Inferior parietal cortex (tissue), 1 donor: ENCODE measurements at regions not wholly inside any gene's neighbourhood (a gene's known extent, or its start where the extent isn't known, plus 50 kb on each side); places are given as distances from the start of the nearest gene placed in this dataset.

Experiments used
- DNase-seq: peaks from one replicate; pipeline ENCODE4 v3.0.0-alpha.2; 2016; ENCODE audit errors: extremely low spot score

DNA sequence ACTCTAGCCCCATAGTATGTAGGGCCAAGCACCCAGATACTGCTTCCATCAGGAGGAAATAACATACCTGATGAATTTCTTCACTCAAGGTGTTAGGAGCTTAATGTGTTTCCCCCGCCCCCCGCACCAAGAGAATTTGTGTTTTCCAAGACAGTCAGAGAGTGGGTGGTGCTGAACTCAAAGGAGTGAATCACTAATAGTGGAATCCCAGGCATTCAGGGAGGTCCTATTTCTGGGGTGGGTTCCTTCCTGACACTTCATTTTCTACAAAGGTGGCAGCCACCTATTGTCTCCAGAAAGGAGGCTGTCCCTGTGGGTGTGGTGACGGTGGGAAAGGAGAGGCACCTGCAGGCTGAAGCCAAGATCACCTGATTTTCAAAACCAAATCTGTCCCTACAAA lies 50.8 kb upstream of the ELF5 start:
- no peak for DNase-seq

DNA sequence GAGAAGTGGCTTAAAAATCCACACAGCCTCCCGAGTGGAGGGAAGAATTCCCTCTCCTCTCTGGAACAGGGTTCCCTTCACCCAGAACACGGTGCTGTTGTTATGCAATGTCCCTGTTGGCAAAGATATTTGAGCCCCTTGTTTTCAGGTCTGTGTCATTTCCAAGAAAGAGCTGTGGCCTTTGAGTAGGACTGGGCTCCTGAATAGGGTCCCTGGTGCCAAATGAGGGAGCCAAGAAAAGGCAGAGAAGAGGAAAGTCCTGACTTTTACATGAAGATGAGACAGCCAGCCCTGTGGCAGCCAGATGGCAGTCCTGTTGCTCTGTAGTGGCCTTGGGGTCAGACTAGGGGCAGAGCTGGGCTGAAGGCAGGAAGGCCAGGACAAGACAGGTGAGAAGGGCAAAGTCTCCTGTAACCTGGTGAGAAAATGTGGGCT lies 51.2 kb upstream of the ELF5 start:
- DNase-seq = peak; percentile 27

DNA sequence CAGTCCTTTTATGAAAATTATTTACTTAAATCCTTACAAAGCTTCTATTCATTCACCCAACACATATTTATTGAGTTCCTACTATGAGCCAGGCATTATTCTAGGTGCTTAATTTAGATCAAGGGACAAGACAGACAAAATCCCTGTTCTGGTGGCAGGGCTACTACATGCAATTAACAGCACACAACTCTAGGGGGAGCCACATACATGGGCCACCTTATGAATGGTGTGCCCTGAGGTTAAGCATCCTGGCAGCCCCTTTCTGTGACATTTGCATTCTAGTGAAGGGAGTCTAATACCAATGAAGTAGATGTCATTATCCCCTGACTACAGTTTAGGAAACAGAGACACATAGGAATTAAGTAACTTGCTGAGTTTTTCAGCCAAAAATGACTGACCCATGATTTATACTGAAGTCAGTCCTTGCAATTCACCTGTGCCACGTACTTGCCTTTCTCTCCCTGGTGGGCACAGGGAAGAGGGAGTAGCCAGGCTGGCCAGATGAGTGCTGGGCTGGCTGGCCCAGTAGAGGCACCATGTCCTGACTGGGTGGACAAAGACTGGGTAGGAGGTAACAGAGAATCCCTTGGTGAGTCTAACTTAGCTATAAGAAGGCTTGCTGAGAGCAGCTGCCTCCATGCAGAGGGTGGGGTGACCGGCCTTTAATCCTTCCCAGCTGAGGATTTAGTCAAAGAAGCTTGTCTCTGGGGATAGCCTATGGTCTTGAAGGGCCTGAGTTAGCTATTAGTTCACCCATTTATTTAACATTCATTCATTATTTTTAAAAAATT lies 52.0 kb upstream of the ELF5 start:
- no peak for DNase-seq

DNA sequence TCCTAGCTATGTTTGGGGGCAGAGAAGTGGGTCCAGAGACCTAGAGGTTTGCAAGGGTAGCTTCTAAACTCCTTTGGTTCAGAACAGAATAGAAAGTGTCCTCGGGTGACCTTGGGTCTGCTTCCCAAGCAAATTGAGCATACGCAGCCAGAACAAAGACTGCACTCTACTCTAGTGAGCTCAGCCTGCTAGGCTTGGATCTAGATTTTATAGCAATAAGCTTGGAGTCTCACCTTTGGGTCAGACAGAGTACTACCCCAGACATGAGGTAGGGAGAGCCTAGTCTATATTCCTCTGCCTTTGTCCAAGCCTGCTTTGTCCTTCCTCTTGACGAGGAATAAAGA lies 52.6 kb upstream of the ELF5 start:
- no peak for DNase-seq

DNA sequence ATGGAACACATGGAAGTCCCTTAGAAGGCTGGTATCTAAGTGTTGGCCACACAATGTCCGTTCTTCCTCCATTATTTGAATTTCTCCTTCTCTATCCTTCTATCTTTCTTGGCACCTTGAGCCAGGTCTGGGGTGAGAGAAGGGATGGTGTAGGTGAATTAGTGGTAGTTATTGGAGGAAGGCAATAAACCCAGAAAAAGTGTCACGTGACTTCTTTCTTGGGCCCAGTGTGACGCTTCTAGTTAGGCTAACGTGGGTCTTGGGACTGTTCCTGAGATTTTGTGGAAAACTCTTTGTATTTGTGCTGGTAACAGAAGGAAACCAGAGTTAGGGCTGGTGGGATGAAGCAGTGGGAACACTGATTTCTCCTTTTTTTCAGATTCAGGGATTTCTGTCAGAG lies 53.1 kb upstream of the ELF5 start:
- no peak for DNase-seq

DNA sequence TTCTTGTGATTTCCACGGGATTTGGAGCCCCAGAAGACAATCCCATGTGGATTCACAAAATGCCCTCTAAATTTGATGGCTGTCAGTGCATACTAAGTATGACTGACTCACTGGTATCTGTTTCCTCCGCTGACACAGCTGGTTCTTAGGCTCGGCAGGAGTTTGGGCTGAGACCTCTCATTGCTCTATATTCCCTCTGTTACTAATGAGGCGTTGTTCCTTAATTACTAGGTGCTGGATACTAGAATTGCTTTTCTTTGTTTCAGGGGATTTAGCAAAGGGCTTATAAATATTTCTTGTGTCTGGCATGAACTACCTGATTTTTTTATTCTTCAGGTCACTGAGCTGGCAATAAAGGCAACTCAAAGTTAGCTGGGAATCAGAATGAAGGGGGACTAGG lies 53.2 kb upstream of the EHF start:
- DNase-seq = no peak

DNA sequence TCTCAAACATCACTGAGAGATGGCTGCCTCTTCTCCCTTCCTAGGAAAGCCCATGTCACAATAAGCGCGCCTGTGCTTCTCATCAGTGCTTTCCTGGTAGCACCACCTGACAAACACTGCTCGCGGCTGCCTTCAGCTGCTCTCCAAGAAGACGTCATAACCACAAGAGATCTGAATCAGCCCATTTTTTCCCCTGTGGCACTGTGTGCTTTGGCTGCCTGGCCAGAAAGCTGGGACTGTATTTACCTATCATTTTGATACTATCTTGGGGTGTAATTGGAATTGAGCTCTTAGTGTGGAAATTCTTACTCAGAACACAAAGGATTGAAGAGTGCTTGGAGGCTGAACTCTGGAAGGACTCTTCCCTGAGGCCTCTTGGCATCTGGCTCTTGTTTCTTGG lies 50.3 kb upstream of the EHF start:
- DNase-seq = no peak
